ENCODE measurements at regions not wholly inside any gene's neighbourhood (a gene's known extent, or its start where the extent isn't known, plus 50 kb on each side); places are given as distances from the start of the nearest gene placed in this dataset.

- no peaks in the 10 kb centered on the region for H3K9me3 ChIP-seq
- no peak overlapping the region for H3K27ac ChIP-seq
- no peaks in the 10 kb centered on the region for H3K4me1 ChIP-seq (ENCODE audit: control insufficient read depth in 1 of 2, insufficient read depth in 1 of 2, low read depth in 1 of 2, low read length in 1 of 2)
- H3K4me3 ChIP-seq (ENCODE audit: low read depth in 1 of 2, low read length in 1 of 2) = no peak overlapping the region
- H3K36me3 ChIP-seq = no peaks in the 10 kb centered on the region
- no peak for TF ChIP-seq CTCF (IDR thresholded peaks at IDR 0.05)
- H3K27me3 ChIP-seq = peaks cover 5% of the 10 kb centered on the region
These were observed 156.7 kb upstream of the LRFN2 start for GRCh38 chr6:40743690-40744446.

- H3K4me3 ChIP-seq (ENCODE audit: low read depth in 1 of 2, low read length in 1 of 2) = no peak overlapping the region
- H3K27me3 ChIP-seq = peaks cover 5% of the 10 kb centered on the region
- H3K4me1 ChIP-seq (ENCODE audit: control insufficient read depth in 1 of 2, insufficient read depth in 1 of 2, low read depth in 1 of 2, low read length in 1 of 2) = no peaks in the 10 kb centered on the region
- no peak overlapping the region for H3K27ac ChIP-seq
- TF ChIP-seq CTCF (IDR thresholded peaks at IDR 0.05) = no peak
- no peaks in the 10 kb centered on the region for H3K9me3 ChIP-seq
- H3K36me3 ChIP-seq = no peaks in the 10 kb centered on the region
These were observed 156.1 kb upstream of the LRFN2 start for GRCh38 chr6:40743226-40743625.

- H3K4me1 ChIP-seq (ENCODE audit: control insufficient read depth in 1 of 2, insufficient read depth in 1 of 2, low read depth in 1 of 2, low read length in 1 of 2) = no peaks in the 10 kb centered on the region
- H3K27me3 ChIP-seq = peaks cover 11% of the 10 kb centered on the region
- TF ChIP-seq CTCF (IDR thresholded peaks at IDR 0.05) = no peak
- no peaks in the 10 kb centered on the region for H3K36me3 ChIP-seq
- no peaks in the 10 kb centered on the region for H3K9me3 ChIP-seq
- H3K4me3 ChIP-seq (ENCODE audit: low read depth in 1 of 2, low read length in 1 of 2) = no peak overlapping the region
- no peak overlapping the region for H3K27ac ChIP-seq
These were observed 153.4 kb upstream of the LRFN2 start for GRCh38 chr6:40740518-40740917.

GRCh38 chr6:40738551-40739193 lies 151.5 kb upstream of the LRFN2 start:
- Histone ChIP-seq H3K4me3 (ENCODE audit: low read depth in 1 of 2, low read length in 1 of 2) (no peak overlapping the region), H3K36me3 (no peaks in the 10 kb centered on the region), H3K27ac (no peak overlapping the region), H3K4me1 (ENCODE audit: control insufficient read depth in 1 of 2, insufficient read depth in 1 of 2, low read depth in 1 of 2, low read length in 1 of 2) (no peaks in the 10 kb centered on the region), H3K9me3 (no peaks in the 10 kb centered on the region), H3K27me3 (peaks cover 15% of the 10 kb centered on the region)
- no peak for TF ChIP-seq CTCF (IDR thresholded peaks at IDR 0.05)

GRCh38 chr6:40735521-40735920 lies 148.4 kb upstream of the LRFN2 start:
- no peak overlapping the region for H3K4me3 ChIP-seq (ENCODE audit: low read depth in 1 of 2, low read length in 1 of 2)
- H3K27ac ChIP-seq = no peak overlapping the region
- no peak for TF ChIP-seq CTCF (IDR thresholded peaks at IDR 0.05)
- H3K4me1 ChIP-seq (ENCODE audit: control insufficient read depth in 1 of 2, insufficient read depth in 1 of 2, low read depth in 1 of 2, low read length in 1 of 2) = no peaks in the 10 kb centered on the region
- H3K36me3 ChIP-seq = no peaks in the 10 kb centered on the region
- H3K27me3 ChIP-seq = peaks cover 10% of the 10 kb centered on the region
- H3K9me3 ChIP-seq = no peaks in the 10 kb centered on the region

Measured in neutrophil (primary cell).